Activated T-helper 2 cell treated with anti-CD3 and anti-CD28 coated beads, Interferon-gamma antibody, Interleukin-2, Interleukin-4, amounts not matched to agents 10 μg/mL and 5 μg/mL and 100 μg/mL, durations not matched to agents 14 hours and 24 hours and 36 hours (primary cell): ENCODE measurements at regions not wholly inside any gene's neighbourhood (a gene's known extent, or its start where the extent isn't known, plus 50 kb on each side); places are given as distances from the start of the nearest gene placed in this dataset.

Experiments used
- DNase-seq: peaks from one replicate; pipeline ENCODE4 v3.0.0; 2021; ENCODE audit warnings: low spot score
- H3K27ac Mint-ChIP-seq: one replicate; pipeline ENCODE4 v1.8.0; 2021; ENCODE audit warnings: mixed read lengths
- H3K27me3 Mint-ChIP-seq: one replicate; pipeline ENCODE4 v1.8.0; 2021; ENCODE audit warnings: low read depth, mixed read lengths
- H3K36me3 Mint-ChIP-seq: one replicate; pipeline ENCODE4 v1.8.0; 2021; ENCODE audit warnings: low read depth, mixed read lengths
- H3K4me1 Mint-ChIP-seq: one replicate; pipeline ENCODE4 v1.8.0; 2021; ENCODE audit warnings: low read depth, mixed read lengths
- H3K4me3 Mint-ChIP-seq: one replicate; pipeline ENCODE4 v1.8.0; 2021; ENCODE audit warnings: low read depth, mild to moderate bottlenecking, moderate library complexity, mixed read lengths
- H3K9me3 Mint-ChIP-seq: one replicate; pipeline ENCODE4 v1.8.0; 2021; ENCODE audit warnings: mixed read lengths
- intact Hi-C: fragments of 100-400 bp; cut with micrococcal nuclease; formaldehyde crosslinking; loops from one replicate; pipeline ENCODE4 v1.15.1; 2023

- H3K36me3 Mint-ChIP-seq: no peaks in the 10 kb centered on the region
- H3K4me3 Mint-ChIP-seq: no peak overlapping the region
- H3K9me3 Mint-ChIP-seq: no peaks in the 10 kb centered on the region
- H3K27me3 Mint-ChIP-seq: no peaks in the 10 kb centered on the region
- DNase-seq: no peak
- H3K4me1 Mint-ChIP-seq: no peaks in the 10 kb centered on the region
- intact Hi-C loops: no loop called here
- H3K27ac Mint-ChIP-seq: no peak overlapping the region
Observed at GRCh38 chr2:198465970-198466369, 661.6 kb downstream of the PLCL1 start.

- H3K36me3 Mint-ChIP-seq: no peaks in the 10 kb centered on the region
- H3K27ac Mint-ChIP-seq: no peak overlapping the region
- H3K4me3 Mint-ChIP-seq: no peak overlapping the region
- no peaks in the 10 kb centered on the region for H3K27me3 Mint-ChIP-seq
- H3K9me3 Mint-ChIP-seq: no peaks in the 10 kb centered on the region
- H3K4me1 Mint-ChIP-seq: no peaks in the 10 kb centered on the region
- intact Hi-C loops: no loop called here
- no peak for DNase-seq
Observed at GRCh38 chr2:198456418-198456817, 652.0 kb downstream of the PLCL1 start.

GRCh38 chr2:198453866-198454265, 649.5 kb downstream of the PLCL1 start:
- intact Hi-C loops: no loop called here
- H3K36me3 Mint-ChIP-seq: no peaks in the 10 kb centered on the region
- no peaks in the 10 kb centered on the region for H3K4me1 Mint-ChIP-seq

GRCh38 chr2:198452327-198452726, 647.9 kb downstream of the PLCL1 start:
- intact Hi-C loops: no loop called here
- no peak for DNase-seq
- H3K27me3 Mint-ChIP-seq: no peaks in the 10 kb centered on the region
- H3K9me3 Mint-ChIP-seq: no peaks in the 10 kb centered on the region
- H3K4me1 Mint-ChIP-seq: no peaks in the 10 kb centered on the region
- no peaks in the 10 kb centered on the region for H3K36me3 Mint-ChIP-seq
- H3K27ac Mint-ChIP-seq: no peak overlapping the region
- H3K4me3 Mint-ChIP-seq: no peak overlapping the region

More at GRCh38 chr2:198453866-198454265, 649.5 kb downstream of the PLCL1 start:
- H3K27ac Mint-ChIP-seq: no peak overlapping the region
- H3K27me3 Mint-ChIP-seq: no peaks in the 10 kb centered on the region
- no peaks in the 10 kb centered on the region for H3K9me3 Mint-ChIP-seq
- DNase-seq: no peak
- H3K4me3 Mint-ChIP-seq: no peak overlapping the region

- Mint-ChIP-seq H3K27ac (no peak overlapping the region), H3K4me3 (no peak overlapping the region), H3K4me1 (no peaks in the 10 kb centered on the region), H3K27me3 (no peaks in the 10 kb centered on the region), H3K9me3 (no peaks in the 10 kb centered on the region), H3K36me3 (no peaks in the 10 kb centered on the region)
- intact Hi-C loops: no loop called here
- DNase-seq: no peak
Observed at GRCh38 chr2:198448789-198449188, 644.4 kb downstream of the PLCL1 start.

GRCh38 chr2:198444800-198445287, 640.5 kb downstream of the PLCL1 start:
- no peaks in the 10 kb centered on the region for H3K27me3 Mint-ChIP-seq
- no peaks in the 10 kb centered on the region for H3K9me3 Mint-ChIP-seq
- H3K27ac Mint-ChIP-seq: no peak overlapping the region
- H3K36me3 Mint-ChIP-seq: no peaks in the 10 kb centered on the region
- H3K4me1 Mint-ChIP-seq: no peaks in the 10 kb centered on the region
- no peak for DNase-seq
- no peak overlapping the region for H3K4me3 Mint-ChIP-seq
- intact Hi-C loops: no loop called here

GRCh38 chr2:198441901-198442300, 637.5 kb downstream of the PLCL1 start:
- Mint-ChIP-seq H3K36me3 (no peaks in the 10 kb centered on the region), H3K4me3 (no peak overlapping the region), H3K9me3 (no peaks in the 10 kb centered on the region), H3K4me1 (no peaks in the 10 kb centered on the region), H3K27ac (no peak overlapping the region), H3K27me3 (peaks cover 2% of the 10 kb centered on the region)
- intact Hi-C loops: no loop called here
- DNase-seq: no peak

GRCh38 chr2:198441246-198441645, 636.9 kb downstream of the PLCL1 start:
- Mint-ChIP-seq H3K4me3 (no peak overlapping the region), H3K27me3 (peaks cover 4% of the 10 kb centered on the region), H3K4me1 (no peaks in the 10 kb centered on the region), H3K9me3 (no peaks in the 10 kb centered on the region), H3K36me3 (no peaks in the 10 kb centered on the region), H3K27ac (no peak overlapping the region)
- no peak for DNase-seq
- intact Hi-C loops: no loop called here

- DNase-seq: no peak
- no peak overlapping the region for H3K27ac Mint-ChIP-seq
- peaks cover 4% of the 10 kb centered on the region for H3K27me3 Mint-ChIP-seq
- no peak overlapping the region for H3K4me3 Mint-ChIP-seq
- no peaks in the 10 kb centered on the region for H3K36me3 Mint-ChIP-seq
- intact Hi-C loops: no loop called here
- H3K4me1 Mint-ChIP-seq: no peaks in the 10 kb centered on the region
- no peaks in the 10 kb centered on the region for H3K9me3 Mint-ChIP-seq
Observed at GRCh38 chr2:198440833-198441232, 636.4 kb downstream of the PLCL1 start.

- no peak overlapping the region for H3K4me3 Mint-ChIP-seq
- no peaks in the 10 kb centered on the region for H3K9me3 Mint-ChIP-seq
- no peaks in the 10 kb centered on the region for H3K36me3 Mint-ChIP-seq
- no peaks in the 10 kb centered on the region for H3K4me1 Mint-ChIP-seq
- H3K27ac Mint-ChIP-seq: no peak overlapping the region
- no peak for DNase-seq
- intact Hi-C loops: no loop called here
- peaks cover 4% of the 10 kb centered on the region for H3K27me3 Mint-ChIP-seq
Observed at GRCh38 chr2:198438331-198438730, 633.9 kb downstream of the PLCL1 start.

GRCh38 chr2:198424112-198424511, 619.7 kb downstream of the PLCL1 start:
- H3K4me1 Mint-ChIP-seq: no peaks in the 10 kb centered on the region
- intact Hi-C loops: no loop called here
- H3K9me3 Mint-ChIP-seq: no peaks in the 10 kb centered on the region

GRCh38 chr2:198417836-198418235, 613.4 kb downstream of the PLCL1 start:
- H3K4me1 Mint-ChIP-seq: no peaks in the 10 kb centered on the region
- DNase-seq: no peak
- H3K36me3 Mint-ChIP-seq: no peaks in the 10 kb centered on the region
- intact Hi-C loops: no loop called here
- H3K4me3 Mint-ChIP-seq: no peak overlapping the region
- H3K27me3 Mint-ChIP-seq: no peaks in the 10 kb centered on the region
- H3K9me3 Mint-ChIP-seq: no peaks in the 10 kb centered on the region
- no peak overlapping the region for H3K27ac Mint-ChIP-seq

More at GRCh38 chr2:198424112-198424511, 619.7 kb downstream of the PLCL1 start:
- Mint-ChIP-seq H3K27me3 (no peaks in the 10 kb centered on the region), H3K27ac (no peak overlapping the region), H3K4me3 (no peak overlapping the region), H3K36me3 (no peaks in the 10 kb centered on the region)
- no peak for DNase-seq

GRCh38 chr2:198414976-198415375, 610.6 kb downstream of the PLCL1 start:
- Mint-ChIP-seq H3K36me3 (no peaks in the 10 kb centered on the region), H3K4me3 (no peak overlapping the region), H3K9me3 (no peaks in the 10 kb centered on the region), H3K27me3 (no peaks in the 10 kb centered on the region), H3K4me1 (no peaks in the 10 kb centered on the region), H3K27ac (no peak overlapping the region)
- intact Hi-C loops: no loop called here
- DNase-seq: no peak

GRCh38 chr2:198411936-198412335, 607.5 kb downstream of the PLCL1 start:
- Mint-ChIP-seq H3K36me3 (no peaks in the 10 kb centered on the region), H3K27me3 (no peaks in the 10 kb centered on the region), H3K9me3 (no peaks in the 10 kb centered on the region), H3K4me1 (no peaks in the 10 kb centered on the region), H3K4me3 (no peak overlapping the region), H3K27ac (no peak overlapping the region)
- DNase-seq: no peak
- intact Hi-C loops: no loop called here
